ENCODE measurements at regions not wholly inside any gene's neighbourhood (a gene's known extent, or its start where the extent isn't known, plus 50 kb on each side); places are given as distances from the start of the nearest gene placed in this dataset.

DNA sequence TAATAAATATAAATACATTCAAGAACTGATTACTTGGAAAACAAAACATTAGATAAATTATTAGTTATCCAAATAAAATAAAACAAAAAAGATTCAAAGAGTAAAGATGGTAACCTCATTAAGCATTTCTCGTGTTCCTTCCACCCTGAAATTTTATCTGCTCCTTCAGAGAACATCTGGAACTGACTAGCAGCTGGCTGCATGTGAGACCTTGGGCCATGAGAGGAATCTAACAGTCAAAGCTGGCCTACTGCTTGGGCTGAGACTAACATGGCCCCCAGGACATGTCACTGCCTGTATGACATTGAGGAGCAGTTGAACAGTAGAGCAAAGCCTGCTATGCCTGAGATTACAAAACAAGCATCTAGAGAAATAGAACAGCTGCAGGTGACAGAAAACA lies 208.5 kb upstream of the ZSWIM2 start:
- DNase-seq (ENCODE audit: low read depth) = no peak

DNA sequence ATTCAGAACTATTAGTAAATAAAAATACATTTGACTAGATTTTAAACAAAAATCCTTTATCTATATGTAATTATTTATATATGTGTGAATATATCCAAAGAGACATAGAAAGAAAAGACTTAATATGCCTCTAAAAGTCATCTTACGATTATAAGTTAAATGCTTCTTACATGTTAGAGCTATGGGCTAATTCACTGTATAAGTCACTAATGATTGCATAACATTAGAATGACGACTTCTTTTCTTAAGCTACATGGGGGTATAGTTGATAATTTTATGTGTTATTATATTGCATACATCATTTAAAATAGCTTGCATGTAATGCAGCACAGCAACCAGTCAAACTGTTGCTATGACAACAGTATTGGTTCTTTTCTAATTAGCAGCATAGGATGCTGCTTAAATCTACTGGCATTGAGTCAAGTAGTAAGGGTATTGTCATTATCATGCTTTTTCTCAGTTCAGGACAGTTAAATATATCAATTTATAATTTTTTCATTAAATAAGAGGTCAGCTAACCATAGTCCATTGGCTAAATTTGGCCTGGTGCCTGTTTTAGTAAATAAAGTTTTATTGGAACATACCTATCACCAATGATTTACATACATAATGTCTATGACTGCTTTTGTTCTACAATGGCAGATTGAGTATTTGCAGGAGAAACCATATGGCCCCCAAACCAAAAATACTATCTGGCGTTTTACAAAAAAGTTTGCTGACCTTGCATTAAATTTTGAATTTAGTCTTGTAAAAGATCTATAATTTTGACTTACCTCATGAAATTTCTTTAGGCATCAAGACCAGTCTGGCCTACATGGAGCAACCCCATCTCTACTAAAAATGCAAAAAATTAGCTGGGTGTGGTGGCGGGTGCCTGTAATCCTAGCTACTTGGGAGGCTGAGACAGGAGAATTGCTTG lies 207.7 kb upstream of the ZSWIM2 start:
- DNase-seq (ENCODE audit: low read depth) = no peak

DNA sequence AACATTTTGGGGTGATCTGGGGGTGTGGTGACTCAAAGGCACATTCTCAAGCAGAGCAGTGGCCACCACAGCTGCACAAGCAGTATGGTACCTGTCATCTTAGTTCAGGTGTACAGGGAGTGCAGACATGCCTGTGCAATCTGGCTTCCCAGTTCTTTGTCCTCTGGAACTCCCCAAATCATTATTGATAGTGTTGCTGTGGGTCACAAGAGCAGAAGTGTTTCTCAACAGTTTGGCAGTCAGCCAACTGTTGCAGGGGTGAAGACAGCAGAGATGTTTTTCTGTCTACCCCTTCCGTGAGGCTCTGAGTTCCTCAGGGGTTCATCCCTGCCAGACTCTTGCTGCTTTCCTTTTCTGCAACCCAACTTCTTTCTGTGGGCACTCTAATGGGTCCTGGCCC lies 206.5 kb upstream of the ZSWIM2 start:
- no peak for DNase-seq (ENCODE audit: low read depth)

DNA sequence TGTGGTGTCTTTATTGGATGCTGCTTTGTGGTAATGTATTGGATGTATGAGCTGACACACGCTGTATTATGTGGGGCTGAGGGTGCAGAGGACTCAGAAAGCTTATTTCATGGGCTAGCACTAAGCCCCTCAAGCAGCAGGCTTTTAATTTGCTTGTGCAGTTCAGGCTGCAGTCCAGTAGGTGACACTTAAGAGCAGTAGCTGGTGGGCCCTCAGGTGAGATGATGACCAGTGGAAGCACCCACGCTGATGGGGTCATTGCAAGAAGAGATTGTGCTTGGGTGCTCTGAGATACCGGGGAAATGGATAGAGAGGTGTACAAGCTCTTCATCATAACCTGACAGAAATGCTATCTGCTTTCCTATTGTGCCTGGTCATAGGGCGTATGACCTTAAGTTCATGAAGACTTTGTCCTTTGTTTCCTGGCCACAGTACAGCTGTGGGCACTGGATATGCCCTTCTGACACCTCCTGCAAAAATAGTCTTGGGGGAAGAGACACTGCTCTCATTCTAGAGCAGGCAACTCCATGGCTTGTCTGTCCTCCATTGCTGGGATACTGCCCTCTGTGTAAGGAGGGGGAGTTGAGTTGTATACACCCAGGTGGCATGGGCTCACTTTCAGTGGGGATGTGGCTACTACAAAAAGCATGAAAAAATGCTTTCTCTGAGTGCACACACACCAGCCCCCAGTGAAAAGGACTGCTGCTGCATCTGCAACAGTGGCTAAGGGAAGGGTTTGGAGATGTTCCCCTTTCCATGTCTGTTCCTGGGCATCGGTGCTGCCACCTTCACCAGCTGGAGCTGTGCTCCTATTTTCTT lies 205.7 kb upstream of the ZSWIM2 start:
- DNase-seq (ENCODE audit: low read depth) = no peak

DNA sequence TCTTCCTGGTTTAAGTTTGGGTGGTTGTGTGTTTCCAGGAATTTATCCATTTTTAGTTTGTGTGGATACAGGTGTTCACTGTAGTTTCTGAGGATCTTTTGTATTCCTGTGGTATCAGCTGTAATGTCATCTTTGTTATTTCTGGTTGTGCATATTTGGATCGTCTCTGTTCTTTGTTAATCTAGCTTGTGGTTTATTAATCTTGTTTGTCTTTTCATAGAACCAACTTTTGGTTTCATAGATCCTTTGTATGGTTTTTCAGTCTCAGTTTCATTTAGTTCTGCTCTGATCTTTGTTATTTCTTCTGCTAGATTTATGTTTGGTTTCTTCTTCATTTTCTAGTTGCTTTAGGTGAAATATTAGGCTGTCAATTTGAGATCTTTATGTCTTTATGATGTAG lies 202.4 kb upstream of the ZSWIM2 start:
- no peak for DNase-seq (ENCODE audit: low read depth)

DNA sequence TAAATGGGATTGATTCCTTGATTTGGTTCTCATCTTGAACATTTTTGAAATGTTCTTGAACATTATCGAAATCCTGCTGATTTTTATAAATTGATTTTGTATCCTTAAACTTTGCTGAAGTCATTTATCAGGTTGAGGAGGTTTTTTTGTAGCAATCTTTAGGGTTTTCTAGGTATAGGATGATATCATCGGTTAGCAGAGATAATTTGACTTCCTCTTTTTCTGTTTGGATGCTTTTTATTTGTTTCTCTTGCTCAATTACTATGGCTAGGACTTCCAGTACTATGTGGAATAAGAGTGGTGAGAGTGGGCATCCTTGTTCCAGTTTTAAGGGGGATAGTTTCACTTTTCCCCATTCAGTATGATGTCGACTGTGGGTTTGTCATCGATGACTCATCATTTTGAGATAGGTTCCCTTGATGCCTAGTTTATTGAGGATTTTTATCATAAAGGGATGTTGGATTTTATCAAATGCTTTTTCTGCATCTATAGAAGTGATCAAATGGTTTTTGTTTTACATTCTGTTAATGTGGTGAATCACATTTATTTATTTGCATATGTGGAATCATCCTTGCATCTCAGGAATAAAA lies 201.5 kb upstream of the ZSWIM2 start:
- no peak for DNase-seq (ENCODE audit: low read depth)

DNA sequence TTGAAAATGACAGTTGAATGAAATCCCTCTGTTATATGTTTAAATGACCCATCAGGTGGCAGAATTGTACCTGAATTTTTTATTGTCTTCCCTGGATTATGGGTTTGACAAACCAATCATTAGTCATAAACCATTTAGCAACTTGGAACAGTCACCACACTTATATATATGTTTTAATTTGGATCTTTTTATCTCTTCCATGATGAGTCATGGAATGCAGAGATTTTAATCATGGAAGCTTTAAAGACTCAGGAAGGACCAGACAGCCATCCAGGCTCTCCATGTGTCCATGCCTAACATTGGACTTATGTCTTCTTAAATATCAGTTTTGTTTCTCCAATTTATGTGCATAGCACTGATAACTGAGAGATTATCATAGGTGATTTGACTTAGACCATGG lies 188.3 kb upstream of the ZSWIM2 start:
- no peak for DNase-seq (ENCODE audit: low read depth)

DNA sequence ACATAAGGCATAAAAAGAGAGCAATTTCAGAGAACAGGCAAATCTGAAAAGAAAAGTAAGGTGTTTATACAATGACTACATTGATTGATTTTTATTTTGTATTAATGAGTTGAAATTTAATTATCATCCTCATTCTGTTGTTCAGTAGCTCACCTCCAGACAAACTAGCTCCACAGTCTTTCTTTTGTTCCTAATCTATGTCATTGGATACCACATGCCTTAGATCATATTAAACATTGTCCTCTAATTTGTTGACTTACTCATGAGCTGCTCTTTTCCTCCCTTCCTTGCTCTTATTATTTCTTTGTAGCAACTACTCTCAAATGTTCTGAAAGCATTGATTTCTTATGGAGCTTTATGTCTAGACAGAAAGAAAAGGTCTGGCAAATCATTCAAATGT lies 185.5 kb upstream of the ZSWIM2 start:
- DNase-seq (ENCODE audit: low read depth) = no peak

DNA sequence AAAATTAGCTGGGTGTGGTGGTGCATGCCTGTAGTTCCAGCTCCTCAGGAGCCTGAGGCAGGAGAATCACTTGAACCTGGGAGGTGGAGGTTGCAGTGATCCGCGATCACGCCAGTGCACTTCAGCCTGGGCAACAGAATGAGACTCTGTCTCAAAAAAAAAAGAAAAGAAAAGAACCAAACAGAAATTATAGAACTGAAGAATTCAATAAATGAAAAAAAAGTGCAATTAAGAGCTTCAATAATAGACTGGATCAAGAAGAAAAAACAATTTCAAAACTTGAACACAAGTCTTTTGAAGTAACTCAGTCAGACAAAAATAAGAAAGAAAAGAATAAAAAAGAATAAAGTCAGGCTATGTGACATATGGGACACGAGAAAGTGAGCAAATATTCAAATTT lies 175.8 kb upstream of the ZSWIM2 start:
- DNase-seq (ENCODE audit: low read depth) = no peak

DNA sequence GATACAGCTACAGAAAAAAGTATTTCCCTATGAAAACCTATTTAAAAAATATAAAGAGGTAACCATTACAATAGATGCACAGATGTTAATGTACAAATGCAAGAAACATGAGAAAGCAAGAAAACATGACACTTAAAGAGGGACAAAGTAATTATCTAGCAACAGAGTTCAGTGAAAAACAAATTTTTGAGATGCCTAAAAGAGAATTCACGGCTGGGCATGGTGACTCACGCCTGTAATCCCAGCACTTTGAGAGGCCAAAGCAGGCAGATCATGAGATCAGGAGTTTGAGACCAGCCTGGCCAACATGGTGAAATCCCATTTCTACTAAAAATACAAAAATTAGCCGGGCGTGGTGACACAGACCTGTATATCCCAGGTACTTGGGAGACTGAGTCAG lies 175.0 kb upstream of the ZSWIM2 start:
- DNase-seq (ENCODE audit: low read depth) = peak; percentile 23

DNA sequence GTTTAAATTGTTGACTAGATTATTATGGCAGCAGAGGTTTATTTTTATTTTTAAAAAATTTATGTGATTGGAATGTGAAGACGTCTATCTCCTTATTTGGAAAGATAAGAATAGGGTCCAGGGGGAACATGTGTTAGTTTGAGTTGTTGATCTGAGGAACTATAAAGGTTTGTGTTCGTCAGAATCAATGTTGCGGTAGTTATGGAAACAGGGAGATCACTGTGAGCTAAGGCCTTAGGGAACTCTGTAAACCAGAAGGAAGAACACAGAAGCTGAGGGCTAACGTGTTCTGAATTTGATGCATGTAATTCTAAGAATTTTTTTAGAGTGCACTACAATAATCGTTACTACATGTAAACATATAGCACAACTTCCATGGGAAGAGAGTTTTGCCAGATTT lies 168.5 kb upstream of the ZSWIM2 start:
- DNase-seq (ENCODE audit: low read depth) = no peak

DNA sequence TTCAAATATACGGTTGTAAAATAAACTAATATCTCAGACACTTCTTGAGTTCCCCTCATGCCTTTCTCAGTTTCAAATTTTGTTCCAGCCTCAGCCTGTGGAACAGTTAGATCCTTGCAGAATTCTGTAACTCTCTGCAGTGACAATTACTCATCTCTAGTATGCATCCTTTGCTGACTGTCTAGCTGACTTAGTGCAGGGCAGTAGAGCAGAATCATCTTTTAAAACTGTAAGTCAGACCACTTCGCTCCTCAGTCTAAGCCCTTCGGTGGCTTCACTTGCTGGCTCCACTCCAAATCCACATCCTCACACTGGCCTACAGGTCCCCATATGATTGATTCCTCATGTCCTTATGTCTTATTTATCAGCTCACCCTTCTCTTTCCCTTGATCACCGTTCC lies 164.1 kb upstream of the ZSWIM2 start:
- DNase-seq (ENCODE audit: low read depth) = no peak

DNA sequence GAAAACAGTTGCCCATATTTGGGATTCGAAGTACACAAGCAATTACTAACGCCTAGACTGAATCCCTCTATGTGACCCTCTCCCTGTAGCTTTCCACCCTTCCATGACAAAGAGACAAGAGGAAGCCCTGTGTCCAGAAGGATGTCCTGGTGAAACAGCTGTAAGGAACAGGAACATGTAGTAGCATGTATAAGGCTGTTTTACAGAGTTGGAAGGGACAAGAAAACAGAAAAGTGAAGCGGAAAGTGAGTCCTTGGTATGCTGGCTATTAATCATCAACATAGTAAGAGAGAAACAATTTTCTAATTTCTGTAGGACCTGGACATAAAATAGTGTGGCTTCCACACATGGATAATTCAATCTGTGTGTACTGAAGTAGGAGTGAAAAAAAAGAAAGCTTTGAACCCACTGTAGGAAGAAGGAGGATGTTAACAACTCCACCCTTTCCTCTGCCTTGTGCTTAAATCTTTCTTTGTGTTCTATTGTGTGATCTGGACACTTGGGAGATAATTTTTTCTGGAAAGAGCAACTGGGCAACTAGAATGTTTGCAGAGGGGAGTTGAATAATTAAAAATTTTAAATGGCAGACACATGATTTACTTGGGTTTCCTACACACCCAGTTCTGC lies 162.3 kb upstream of the ZSWIM2 start:
- no peak for DNase-seq (ENCODE audit: low read depth)

DNA sequence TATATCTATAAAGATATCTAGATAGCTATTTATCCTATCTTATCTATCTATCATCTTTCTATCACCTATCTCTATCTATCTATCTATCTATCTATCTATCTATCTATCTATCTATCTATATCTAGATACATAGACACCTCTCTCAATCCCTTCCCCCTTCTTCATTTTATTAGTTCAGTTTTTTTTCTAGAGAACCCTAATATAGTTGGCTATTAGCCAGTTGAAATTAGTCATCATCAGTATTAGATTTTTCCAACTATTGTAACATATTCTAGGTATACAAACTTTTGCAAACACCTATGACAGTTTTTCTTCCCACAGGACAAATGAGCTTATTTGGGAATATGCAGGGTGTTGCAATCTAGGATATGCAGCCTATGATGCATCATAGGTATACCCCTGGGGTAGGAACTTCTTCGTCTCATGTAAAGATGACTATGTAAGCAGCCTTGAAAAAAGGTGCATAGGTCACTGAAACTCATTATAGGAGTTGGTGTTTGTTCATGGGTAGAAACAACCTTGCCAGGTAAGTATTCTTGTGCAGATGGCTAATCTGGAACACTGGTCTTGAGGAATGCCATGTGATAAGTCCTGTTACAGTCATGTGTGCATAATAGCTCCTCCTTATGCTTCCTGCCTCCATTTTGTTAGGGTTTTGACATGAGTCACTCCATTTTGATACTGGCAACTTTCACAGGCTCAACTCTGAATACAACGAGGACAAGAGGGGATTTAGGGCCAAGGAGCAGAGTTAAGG lies 160.7 kb upstream of the ZSWIM2 start:
- DNase-seq (ENCODE audit: low read depth) = no peak

DNA sequence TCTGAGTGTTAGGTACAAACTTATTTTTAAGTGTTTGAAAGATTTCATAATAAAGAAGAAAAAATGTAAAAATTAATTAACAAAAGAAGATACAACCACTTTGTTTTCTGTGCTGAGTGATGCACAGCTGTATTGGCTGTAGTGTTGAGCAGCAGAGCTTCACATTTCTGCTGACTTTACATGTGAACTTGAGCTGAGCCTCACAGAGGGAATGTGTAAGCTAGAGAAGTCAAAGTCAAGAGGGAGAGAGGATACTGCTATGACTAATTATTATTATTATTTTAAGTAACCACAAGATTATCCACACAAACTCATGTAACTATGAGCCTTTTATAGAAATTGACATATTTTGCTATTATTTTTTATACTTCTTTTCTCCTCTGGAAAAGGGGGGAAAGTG lies 159.1 kb upstream of the ZSWIM2 start:
- no peak for DNase-seq (ENCODE audit: low read depth)

DNA sequence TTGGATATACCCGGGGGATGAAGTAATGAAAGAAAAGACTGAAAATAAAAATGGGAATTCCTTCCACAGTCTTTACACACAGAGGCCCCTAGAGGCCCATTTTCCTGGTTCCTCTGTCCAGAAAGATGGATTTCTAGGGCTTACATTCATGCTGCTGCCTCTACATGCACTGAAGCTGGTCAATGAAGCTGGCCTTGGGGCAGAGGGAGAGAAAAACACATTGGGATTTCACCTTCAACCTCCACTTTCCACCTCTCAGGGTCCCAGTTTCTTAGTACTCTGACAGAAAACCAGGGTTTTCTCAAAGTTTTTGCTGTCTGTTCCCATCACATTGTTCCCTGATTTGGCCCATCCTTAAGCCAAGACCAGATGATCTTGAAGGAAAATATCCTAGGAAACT lies 154.6 kb upstream of the ZSWIM2 start:
- no peak for DNase-seq (ENCODE audit: low read depth)

DNA sequence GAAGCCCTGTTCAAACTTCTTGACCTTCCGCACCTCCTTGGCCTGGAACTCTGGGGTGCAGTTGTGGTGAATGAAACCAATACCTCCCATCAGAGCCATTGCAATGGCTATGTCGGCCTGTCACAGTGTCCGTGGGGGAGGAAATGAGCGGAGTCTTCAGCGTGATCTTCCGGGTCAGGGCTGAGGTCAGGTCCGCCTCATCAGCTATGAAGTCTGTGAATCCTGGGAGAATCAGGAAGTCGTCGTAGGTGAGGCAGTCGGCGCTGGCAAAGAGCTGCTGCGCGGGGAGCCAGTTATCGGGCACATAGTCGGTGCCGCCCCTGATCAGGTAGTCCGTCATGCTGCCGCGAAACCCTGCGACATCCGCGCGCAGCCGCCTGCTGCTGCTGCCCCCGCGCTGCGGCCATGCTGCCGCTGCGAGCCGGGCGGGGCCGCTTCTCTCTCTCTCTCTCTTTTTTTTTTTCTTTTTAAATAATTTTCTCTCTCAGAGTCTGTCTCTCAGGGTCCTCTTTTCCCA lies 154.1 kb upstream of the ZSWIM2 start:
- DNase-seq (ENCODE audit: low read depth) = no peak

DNA sequence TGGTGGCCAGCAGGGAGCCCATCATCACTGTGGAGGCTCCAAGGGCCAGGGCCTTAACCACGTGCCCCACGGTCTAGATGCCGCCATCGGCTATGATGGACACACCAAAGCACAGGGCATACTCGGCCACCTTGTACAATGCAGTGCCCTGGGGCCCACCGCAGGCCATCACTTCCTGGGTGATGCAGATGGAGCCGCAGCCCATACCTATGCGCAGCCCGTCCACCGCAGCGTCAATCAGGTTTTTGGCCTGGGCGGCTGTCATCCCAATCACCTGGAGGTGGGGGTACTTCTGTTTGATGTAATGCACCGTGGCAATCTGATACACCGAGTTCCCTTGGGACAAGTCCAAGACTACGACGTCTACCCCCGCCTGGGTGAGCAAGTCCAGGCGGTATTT lies 153.3 kb upstream of the ZSWIM2 start:
- no peak for DNase-seq (ENCODE audit: low read depth)

DNA sequence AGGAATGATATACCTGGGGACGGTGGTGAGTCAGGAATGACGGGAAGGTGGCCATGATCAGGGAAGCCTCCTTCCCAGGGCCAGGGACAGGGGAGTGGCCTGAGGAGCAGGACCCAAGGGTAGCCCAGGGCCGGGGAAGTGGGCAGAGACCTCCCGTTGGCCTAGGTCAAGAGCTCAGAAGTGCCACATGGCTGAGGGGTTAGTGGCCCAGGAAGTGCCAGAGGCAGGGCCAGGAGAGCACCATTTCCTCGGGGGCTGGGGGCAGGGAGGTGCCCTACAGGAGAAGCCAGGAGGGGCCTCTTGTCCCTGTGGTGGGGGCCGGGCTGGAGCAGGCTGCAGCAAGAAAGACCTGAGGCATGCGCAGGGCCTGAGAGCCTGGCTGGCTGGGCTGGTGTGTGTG lies 152.3 kb upstream of the ZSWIM2 start:
- DNase-seq (ENCODE audit: low read depth) = no peak

DNA sequence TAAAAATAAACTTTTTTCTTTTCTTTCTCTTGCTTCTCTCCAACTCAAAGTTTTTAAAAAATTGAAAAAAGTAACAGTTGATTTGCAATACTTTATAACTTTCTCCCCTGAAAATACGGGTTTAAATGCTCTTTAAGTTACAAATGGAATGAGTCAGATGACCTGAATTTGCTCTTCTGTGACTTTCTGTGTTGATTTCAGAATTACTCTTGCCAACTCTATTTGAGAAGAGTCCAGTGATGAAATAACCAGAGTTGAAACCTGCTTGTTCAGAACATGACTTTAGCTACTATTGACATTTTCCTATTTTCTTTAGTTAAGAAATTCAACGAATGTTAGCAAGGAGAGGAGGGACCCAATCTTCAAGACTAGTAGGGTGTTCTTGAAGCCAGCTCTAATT lies 146.1 kb upstream of the ZSWIM2 start:
- no peak for DNase-seq (ENCODE audit: low read depth)

DNA sequence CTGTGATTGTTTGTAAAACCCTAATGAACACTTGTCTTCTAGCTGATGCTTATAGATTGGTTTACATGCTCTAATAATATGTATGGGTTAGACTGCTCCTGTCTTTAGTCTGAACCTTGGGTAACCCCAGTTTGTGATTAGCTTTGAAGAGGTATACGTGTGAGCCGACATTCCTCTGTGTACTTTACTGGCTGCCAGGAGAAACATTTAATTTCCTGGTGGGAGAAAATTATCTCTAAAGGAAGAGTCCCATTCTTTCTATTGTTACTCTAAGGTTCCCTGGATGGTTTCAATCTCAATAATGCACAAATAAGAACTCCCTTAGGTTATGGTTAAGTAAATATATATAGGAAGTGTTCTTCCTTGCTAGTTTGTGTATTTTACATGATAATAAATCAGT lies 143.6 kb upstream of the ZSWIM2 start:
- no peak for DNase-seq (ENCODE audit: low read depth)

All from HS-27A (cell line).